CD8-positive, alpha-beta memory T cell (primary cell): ENCODE measurements at regions not wholly inside any gene's neighbourhood (a gene's known extent, or its start where the extent isn't known, plus 50 kb on each side); places are given as distances from the start of the nearest gene placed in this dataset.

ENCODE experiments used
- CTCF ChIA-PET: fragments of 350-600 bp; sonication (Branson Sonifier 250); formaldehyde crosslinking; loops from one replicate; lab custom pipeline; 2021; ENCODE audit warnings: antibody characterized with exemption; lab: Charles Lee
- POLR2A ChIA-PET: fragments of 350-600 bp; sonication (Branson Sonifier 250); formaldehyde crosslinking; loops from one replicate; lab custom pipeline; 2021; ENCODE audit warnings: antibody characterized with exemption; lab: Charles Lee
- DNase-seq, 5 donors: peaks; one replicate each; pipeline versions ENCODE4 v3.0.0 to v3.0.0-alpha.2; 2020 to 2022; ENCODE audit warnings: mixed read lengths in 1 of 5
- H3K27ac ChIP-seq: one replicate; pipeline ENCODE4 v1.7.0; 2013; ENCODE audit warnings: low read depth, mild to moderate bottlenecking, low read length, moderate library complexity
- H3K27me3 ChIP-seq: 2 replicates; pipeline ENCODE4 v1.7.0; 2013; ENCODE audit warnings: low read length, mild to moderate bottlenecking; ENCODE audit not compliant: insufficient read depth, poor library complexity, severe bottlenecking
- H3K36me3 ChIP-seq: 2 replicates; pipeline ENCODE4 v1.7.0; 2013; ENCODE audit warnings: mild to moderate bottlenecking, low read length, moderate library complexity; ENCODE audit not compliant: insufficient read depth
- H3K4me1 ChIP-seq: 2 replicates; pipeline ENCODE4 v1.7.0; 2013; ENCODE audit warnings: mild to moderate bottlenecking, low read length, moderate library complexity; ENCODE audit not compliant: insufficient read depth
- H3K4me3 ChIP-seq: 2 replicates; pipeline ENCODE4 v1.7.0; 2013; ENCODE audit warnings: mild to moderate bottlenecking, low read length
- H3K9me3 ChIP-seq: 2 replicates; pipeline ENCODE4 v1.7.0; 2013; ENCODE audit warnings: mild to moderate bottlenecking, low read length
- H3K27ac Mint-ChIP-seq, 8 donors: one replicate each; pipeline ENCODE4 v1.8.0; 2020 to 2021; ENCODE audit warnings: mixed read lengths in 8 of 8, mild to moderate bottlenecking in 6 of 8, inconsistent platforms in 3 of 8, moderate library complexity in 3 of 8
- H3K27me3 Mint-ChIP-seq, 2 donors: one replicate each; pipeline ENCODE4 v1.8.0; 2020 to 2021; ENCODE audit warnings: mixed read lengths in 2 of 2, mild to moderate bottlenecking in 1 of 2, moderate library complexity in 1 of 2
- H3K36me3 Mint-ChIP-seq, 3 donors: one replicate each; pipeline ENCODE4 v1.8.0; 2020 to 2021; ENCODE audit warnings: mixed read lengths in 3 of 3, inconsistent platforms in 1 of 3, mild to moderate bottlenecking in 1 of 3
- H3K4me1 Mint-ChIP-seq, 3 donors: one replicate each; pipeline ENCODE4 v1.8.0; 2020 to 2021; ENCODE audit warnings: mixed read lengths in 3 of 3, inconsistent platforms in 1 of 3, mild to moderate bottlenecking in 1 of 3
- H3K4me3 Mint-ChIP-seq, 7 donors: one replicate each; pipeline ENCODE4 v1.8.0; 2020 to 2021; ENCODE audit warnings: mixed read lengths in 7 of 7, mild to moderate bottlenecking in 6 of 7, moderate library complexity in 4 of 7, inconsistent platforms in 2 of 7
- H3K9me3 Mint-ChIP-seq, 5 donors: one replicate each; pipeline ENCODE4 v1.8.0; 2020 to 2022; ENCODE audit warnings: mixed read lengths in 5 of 5, mild to moderate bottlenecking in 3 of 5, moderate library complexity in 2 of 5, inconsistent platforms in 1 of 5

DNA sequence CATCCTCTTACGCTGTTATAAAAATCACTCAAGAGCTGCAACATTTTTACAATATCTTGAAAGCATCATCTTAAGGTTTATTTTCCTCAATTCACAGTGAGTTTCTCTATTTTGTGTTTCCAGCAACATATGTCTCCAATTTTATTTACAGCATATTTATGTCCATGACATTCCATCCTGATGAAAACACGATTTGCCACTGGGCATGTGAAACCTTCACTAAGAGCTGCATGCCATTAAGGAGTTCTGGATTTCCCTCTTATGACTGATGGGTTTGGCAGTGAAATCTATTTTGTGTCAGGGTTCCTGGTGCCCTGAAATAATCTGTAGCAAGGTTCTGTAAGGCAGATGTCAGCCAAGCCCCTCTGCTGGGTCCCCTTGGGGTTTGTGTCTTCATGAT is 527.6 kb upstream of the KLF12 start:
- DNase-seq, result no peak
- ChIA-PET POLR2A (no interaction called here), CTCF (no interaction called here)
- Mint-ChIP-seq H3K9me3 (peaks cover 0 to 4% (median 2%) of the 10 kb centered on the region in 5 donors), H3K4me1 (no peaks in the 10 kb centered on the region), H3K36me3 (no peaks in the 10 kb centered on the region), H3K27ac (no peak overlapping the region), H3K27me3 (peaks cover 8 to 21% of the 10 kb centered on the region in 2 donors), H3K4me3 (no peak overlapping the region)
- Histone ChIP-seq H3K4me3 (no peak overlapping the region), H3K9me3 (no peaks in the 10 kb centered on the region), H3K27ac (no peak overlapping the region), H3K36me3 (no peaks in the 10 kb centered on the region), H3K27me3 (no peaks in the 10 kb centered on the region), H3K4me1 (no peaks in the 10 kb centered on the region)

GRCh38 chr13:74657765-74658164 is 523.6 kb upstream of the KLF12 start:
- H3K27me3 Mint-ChIP-seq, result peaks cover 4 to 9% of the 10 kb centered on the region in 2 donors
- no peaks in the 10 kb centered on the region for H3K36me3 Mint-ChIP-seq
- ChIA-PET POLR2A (no interaction called here), CTCF (no interaction called here)
- H3K36me3 ChIP-seq, result no peaks in the 10 kb centered on the region
- no peak overlapping the region for H3K4me3 Mint-ChIP-seq
- no peak overlapping the region for H3K27ac ChIP-seq
- H3K4me1 Mint-ChIP-seq, result no peaks in the 10 kb centered on the region
- no peak overlapping the region for H3K27ac Mint-ChIP-seq
- no peak for DNase-seq
- H3K4me3 ChIP-seq, result no peak overlapping the region
- no peaks in the 10 kb centered on the region for H3K4me1 ChIP-seq
- no peaks in the 10 kb centered on the region for H3K9me3 ChIP-seq
- H3K9me3 Mint-ChIP-seq, result peaks cover 0 to 4% (median 2%) of the 10 kb centered on the region in 5 donors
- no peaks in the 10 kb centered on the region for H3K27me3 ChIP-seq

- DNase-seq, result no peak
- ChIA-PET POLR2A (no interaction called here), CTCF (no interaction called here)
These were observed 516.9 kb upstream of the KLF12 start for GRCh38 chr13:74651121-74651520.

GRCh38 chr13:74647991-74648390 is 513.8 kb upstream of the KLF12 start:
- no peaks in the 10 kb centered on the region for H3K4me1 ChIP-seq
- Mint-ChIP-seq H3K27ac (no peak overlapping the region), H3K9me3 (no peaks in the 10 kb centered on the region), H3K36me3 (no peaks in the 10 kb centered on the region), H3K4me1 (no peaks in the 10 kb centered on the region), H3K27me3 (peaks cover 0 to 26% of the 10 kb centered on the region in 2 donors), H3K4me3 (no peak overlapping the region)
- no peak overlapping the region for H3K4me3 ChIP-seq
- POLR2A ChIA-PET, result no interaction called here
- H3K9me3 ChIP-seq, result no peaks in the 10 kb centered on the region
- CTCF ChIA-PET, result no interaction called here
- H3K27ac ChIP-seq, result no peak overlapping the region
- no peak for DNase-seq
- H3K36me3 ChIP-seq, result no peaks in the 10 kb centered on the region
- H3K27me3 ChIP-seq, result no peaks in the 10 kb centered on the region

More at GRCh38 chr13:74651121-74651520, 516.9 kb upstream of the KLF12 start:
- H3K4me1 ChIP-seq, result no peaks in the 10 kb centered on the region
- Mint-ChIP-seq H3K27ac (no peak overlapping the region), H3K36me3 (no peaks in the 10 kb centered on the region), H3K9me3 (no peaks in the 10 kb centered on the region), H3K4me3 (no peak overlapping the region), H3K27me3 (peaks cover 0 to 26% of the 10 kb centered on the region in 2 donors), H3K4me1 (no peaks in the 10 kb centered on the region)
- no peak overlapping the region for H3K27ac ChIP-seq
- H3K27me3 ChIP-seq, result no peaks in the 10 kb centered on the region
- no peaks in the 10 kb centered on the region for H3K36me3 ChIP-seq
- no peaks in the 10 kb centered on the region for H3K9me3 ChIP-seq
- no peak overlapping the region for H3K4me3 ChIP-seq

DNA sequence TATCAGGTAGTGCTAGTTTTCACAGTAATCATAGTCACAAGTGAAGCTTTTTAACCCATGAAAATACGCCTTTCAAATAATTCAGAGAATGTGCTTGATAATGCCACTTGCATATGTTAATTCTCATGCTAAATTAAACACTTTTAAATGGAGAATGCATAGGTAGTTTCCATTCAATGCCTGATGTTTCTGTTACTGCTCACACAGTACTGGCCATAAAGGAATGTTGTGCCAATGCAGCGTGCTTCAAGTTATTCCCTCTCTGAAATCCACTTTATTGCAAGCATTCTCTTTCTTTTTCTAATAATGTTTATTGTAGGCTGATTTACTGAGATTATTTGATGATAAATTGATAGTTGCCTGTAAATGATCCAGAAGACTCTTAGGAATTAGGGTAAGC is 513.0 kb upstream of the KLF12 start:
- Mint-ChIP-seq H3K9me3 (no peaks in the 10 kb centered on the region), H3K36me3 (no peaks in the 10 kb centered on the region), H3K27me3 (peaks cover 0 to 21% of the 10 kb centered on the region in 2 donors), H3K27ac (no peak overlapping the region), H3K4me1 (no peaks in the 10 kb centered on the region), H3K4me3 (no peak overlapping the region)
- CTCF ChIA-PET, result no interaction called here
- no peaks in the 10 kb centered on the region for H3K36me3 ChIP-seq
- POLR2A ChIA-PET, result no interaction called here
- no peak for DNase-seq
- H3K9me3 ChIP-seq, result no peaks in the 10 kb centered on the region
- H3K27ac ChIP-seq, result no peak overlapping the region
- no peaks in the 10 kb centered on the region for H3K27me3 ChIP-seq
- no peaks in the 10 kb centered on the region for H3K4me1 ChIP-seq
- no peak overlapping the region for H3K4me3 ChIP-seq

- Histone ChIP-seq H3K4me3 (no peak overlapping the region), H3K36me3 (no peaks in the 10 kb centered on the region), H3K4me1 (no peaks in the 10 kb centered on the region), H3K27me3 (no peaks in the 10 kb centered on the region), H3K27ac (no peak overlapping the region), H3K9me3 (no peaks in the 10 kb centered on the region)
- DNase-seq, result no peak
- Mint-ChIP-seq H3K9me3 (no peaks in the 10 kb centered on the region), H3K27ac (no peak overlapping the region), H3K4me3 (no peak overlapping the region), H3K27me3 (peaks cover 0 to 10% of the 10 kb centered on the region in 2 donors), H3K36me3 (no peaks in the 10 kb centered on the region), H3K4me1 (no peaks in the 10 kb centered on the region)
- POLR2A ChIA-PET, result no interaction called here
- CTCF ChIA-PET, result no interaction called here
These were observed 511.9 kb upstream of the KLF12 start for GRCh38 chr13:74646091-74646490.

DNA sequence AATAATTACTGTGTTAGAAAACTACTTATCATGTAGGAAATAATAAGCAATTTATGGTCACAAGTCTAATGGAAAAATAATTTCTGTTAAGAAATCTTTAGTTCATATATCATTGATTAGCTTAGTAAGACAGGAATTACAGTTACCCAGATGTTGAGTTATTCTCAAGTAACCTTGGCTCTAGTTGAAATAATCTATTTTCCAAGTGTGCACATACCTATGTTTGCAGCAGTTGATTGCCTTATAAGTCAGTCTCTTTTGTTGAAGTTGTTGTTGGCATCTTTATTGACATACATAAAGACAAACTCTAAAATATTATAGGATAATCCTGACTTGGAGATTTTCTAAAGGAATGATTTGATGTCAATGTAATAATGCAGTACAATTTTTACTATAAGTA is 511.4 kb upstream of the KLF12 start:
- Mint-ChIP-seq H3K27me3 (peaks cover 0 to 5% of the 10 kb centered on the region in 2 donors), H3K4me3 (no peak overlapping the region), H3K36me3 (no peaks in the 10 kb centered on the region), H3K9me3 (no peaks in the 10 kb centered on the region), H3K27ac (no peak overlapping the region), H3K4me1 (no peaks in the 10 kb centered on the region)
- Histone ChIP-seq H3K4me1 (no peaks in the 10 kb centered on the region), H3K9me3 (no peaks in the 10 kb centered on the region), H3K27ac (no peak overlapping the region), H3K27me3 (no peaks in the 10 kb centered on the region), H3K4me3 (no peak overlapping the region), H3K36me3 (no peaks in the 10 kb centered on the region)
- CTCF ChIA-PET, result no interaction called here
- POLR2A ChIA-PET, result interaction anchor here (0.6 kb wide), 1 partner anchor 1287 kb away, joined by 4 read pairs; no protein-coding TSS in a partner anchor
- no peak for DNase-seq

DNA sequence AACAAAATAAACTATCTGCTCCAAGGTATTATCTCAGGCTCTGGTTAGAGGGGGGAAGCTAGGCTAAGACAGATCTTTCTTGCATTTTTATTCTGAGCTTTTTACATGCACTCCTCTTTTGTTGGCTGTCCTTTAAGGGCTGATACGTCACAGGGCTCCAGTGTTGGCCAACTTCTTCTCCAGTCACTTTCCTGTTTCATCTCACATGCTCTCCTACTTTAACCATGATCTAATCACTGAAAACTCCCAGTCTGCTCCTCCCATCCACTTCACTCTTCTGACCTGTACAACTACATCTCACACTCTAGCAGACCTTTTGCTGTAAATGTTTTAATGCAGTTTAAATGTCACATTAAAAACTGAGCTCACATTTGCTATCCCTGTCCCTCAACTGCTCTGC is 510.0 kb upstream of the KLF12 start:
- Mint-ChIP-seq H3K9me3 (no peaks in the 10 kb centered on the region), H3K36me3 (no peaks in the 10 kb centered on the region), H3K4me1 (peaks cover 0 to 4% (median 3%) of the 10 kb centered on the region in 3 donors), H3K4me3 (no peak overlapping the region), H3K27ac (no peak overlapping the region), H3K27me3 (peaks cover 0 to 3% of the 10 kb centered on the region in 2 donors)
- H3K36me3 ChIP-seq, result no peaks in the 10 kb centered on the region
- ChIA-PET CTCF (no interaction called here), POLR2A (no interaction called here)
- DNase-seq, result no peak
- no peaks in the 10 kb centered on the region for H3K27me3 ChIP-seq
- H3K27ac ChIP-seq, result no peak overlapping the region
- no peak overlapping the region for H3K4me3 ChIP-seq
- H3K4me1 ChIP-seq, result no peaks in the 10 kb centered on the region
- no peaks in the 10 kb centered on the region for H3K9me3 ChIP-seq

- H3K27me3 Mint-ChIP-seq, result peaks cover 0 to 3% of the 10 kb centered on the region in 2 donors
- no peak overlapping the region for H3K27ac Mint-ChIP-seq
- ChIA-PET POLR2A (no interaction called here), CTCF (no interaction called here)
- H3K4me3 Mint-ChIP-seq, result no peak overlapping the region
- Histone ChIP-seq H3K27ac (no peak overlapping the region), H3K36me3 (no peaks in the 10 kb centered on the region), H3K4me3 (no peak overlapping the region), H3K27me3 (no peaks in the 10 kb centered on the region), H3K4me1 (no peaks in the 10 kb centered on the region), H3K9me3 (no peaks in the 10 kb centered on the region)
- H3K4me1 Mint-ChIP-seq, result peaks cover 0 to 7% (median 3%) of the 10 kb centered on the region in 3 donors
- no peak for DNase-seq
- H3K36me3 Mint-ChIP-seq, result no peaks in the 10 kb centered on the region
- no peaks in the 10 kb centered on the region for H3K9me3 Mint-ChIP-seq
These were observed 507.4 kb upstream of the KLF12 start for GRCh38 chr13:74641586-74641985.
